Activated naive CD8-positive, alpha-beta T cell treated with anti-CD3 and anti-CD28 coated beads for 36 hours (primary cell): ENCODE measurements at regions not wholly inside any gene's neighbourhood (a gene's known extent, or its start where the extent isn't known, plus 50 kb on each side); places are given as distances from the start of the nearest gene placed in this dataset.
A peak's percentile ranks its signal among the peaks of the same experiment; 100 is the strongest.
"Not testable (repeated sequence)": the region's sequence is repeated elsewhere in the genome, so short reads cannot be mapped to it uniquely, and the experiment has no call there.

Experiments
- DNase-seq: peaks from one replicate; pipeline ENCODE4 v3.0.0; 2021
- H3K27ac Mint-ChIP-seq: one replicate; pipeline ENCODE4 v1.8.0; 2022; ENCODE audit warnings: mild to moderate bottlenecking, moderate library complexity, mixed read lengths
- H3K27me3 Mint-ChIP-seq: one replicate; pipeline ENCODE4 v1.8.0; 2022; ENCODE audit warnings: mild to moderate bottlenecking, mixed read lengths
- H3K36me3 Mint-ChIP-seq: one replicate; pipeline ENCODE4 v1.8.0; 2021; ENCODE audit warnings: mild to moderate bottlenecking, mixed read lengths
- H3K4me1 Mint-ChIP-seq: one replicate; pipeline ENCODE4 v1.8.0; 2021; ENCODE audit warnings: mixed read lengths
- H3K4me3 Mint-ChIP-seq: one replicate; pipeline ENCODE4 v1.8.0; 2022; ENCODE audit warnings: mild to moderate bottlenecking, moderate library complexity, mixed read lengths
- H3K9me3 Mint-ChIP-seq: one replicate; pipeline ENCODE4 v1.8.0; 2022; ENCODE audit warnings: mixed read lengths

- H3K4me3 Mint-ChIP-seq, H3K9me3 Mint-ChIP-seq, H3K4me1 Mint-ChIP-seq, H3K36me3 Mint-ChIP-seq, DNase-seq, H3K27ac Mint-ChIP-seq: not testable (repeated sequence)
- peaks cover 18% of the 10 kb centered on the region for H3K27me3 Mint-ChIP-seq
These were observed 87.2 kb upstream of the DCTD start for GRCh38 chr4:183004370-183004769.

- DNase-seq: no peak
- no peaks in the 10 kb centered on the region for H3K36me3 Mint-ChIP-seq
- H3K27ac Mint-ChIP-seq: no peak overlapping the region
These were observed 77.0 kb upstream of the DCTD start for GRCh38 chr4:182994171-182994570.

GRCh38 chr4:182978152-182978827 lies 61.1 kb upstream of the DCTD start:
- peaks cover 7% of the 10 kb centered on the region for H3K4me1 Mint-ChIP-seq
- DNase-seq: no peak
- H3K27me3 Mint-ChIP-seq: peaks cover 49% of the 10 kb centered on the region
- H3K9me3 Mint-ChIP-seq: no peaks in the 10 kb centered on the region
- no peak overlapping the region for H3K4me3 Mint-ChIP-seq
- H3K27ac Mint-ChIP-seq: no peak overlapping the region
- H3K36me3 Mint-ChIP-seq: no peaks in the 10 kb centered on the region

More at GRCh38 chr4:182994171-182994570, 77.0 kb upstream of the DCTD start:
- Mint-ChIP-seq H3K9me3 (peaks cover 18% of the 10 kb centered on the region), H3K4me1 (no peaks in the 10 kb centered on the region), H3K4me3 (no peak overlapping the region), H3K27me3 (peaks cover 3% of the 10 kb centered on the region)

- no peaks in the 10 kb centered on the region for H3K9me3 Mint-ChIP-seq
- H3K4me1 Mint-ChIP-seq: peaks cover 7% of the 10 kb centered on the region
- peak; percentile 14 for DNase-seq
- no peaks in the 10 kb centered on the region for H3K36me3 Mint-ChIP-seq
- peak overlapping the region; percentile 39 for H3K27ac Mint-ChIP-seq
- peaks cover 42% of the 10 kb centered on the region for H3K27me3 Mint-ChIP-seq
- H3K4me3 Mint-ChIP-seq: no peak overlapping the region
These were observed 58.6 kb upstream of the DCTD start for GRCh38 chr4:182975806-182976205.

- Mint-ChIP-seq H3K4me1 (peaks cover 7% of the 10 kb centered on the region), H3K27ac (no peak overlapping the region), H3K4me3 (no peak overlapping the region), H3K27me3 (peaks cover 47% of the 10 kb centered on the region), H3K9me3 (no peaks in the 10 kb centered on the region), H3K36me3 (no peaks in the 10 kb centered on the region)
- DNase-seq: no peak
These were observed 56.8 kb upstream of the DCTD start for GRCh38 chr4:182973941-182974340.

DNA sequence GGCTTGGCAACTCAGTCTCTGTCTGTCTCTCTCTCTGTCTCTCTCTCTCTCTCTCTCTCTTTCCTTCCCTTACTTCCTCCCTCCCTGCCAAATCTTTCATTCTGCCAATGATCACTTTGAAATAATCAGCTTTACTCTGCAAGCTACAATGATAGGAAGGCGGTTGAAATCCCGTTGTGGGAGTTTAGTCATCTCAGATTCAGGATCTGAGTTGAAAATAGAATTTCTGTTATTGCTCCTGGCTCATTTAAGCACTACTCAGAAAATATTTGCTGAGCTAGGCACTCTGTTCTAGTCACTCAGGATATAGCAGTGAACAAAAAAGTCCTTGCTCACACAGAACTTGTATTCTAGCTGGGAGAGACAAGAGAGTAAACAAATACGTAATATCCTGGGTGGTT lies 56.3 kb upstream of the DCTD start:
- no peaks in the 10 kb centered on the region for H3K9me3 Mint-ChIP-seq
- H3K36me3 Mint-ChIP-seq: no peaks in the 10 kb centered on the region

DNA sequence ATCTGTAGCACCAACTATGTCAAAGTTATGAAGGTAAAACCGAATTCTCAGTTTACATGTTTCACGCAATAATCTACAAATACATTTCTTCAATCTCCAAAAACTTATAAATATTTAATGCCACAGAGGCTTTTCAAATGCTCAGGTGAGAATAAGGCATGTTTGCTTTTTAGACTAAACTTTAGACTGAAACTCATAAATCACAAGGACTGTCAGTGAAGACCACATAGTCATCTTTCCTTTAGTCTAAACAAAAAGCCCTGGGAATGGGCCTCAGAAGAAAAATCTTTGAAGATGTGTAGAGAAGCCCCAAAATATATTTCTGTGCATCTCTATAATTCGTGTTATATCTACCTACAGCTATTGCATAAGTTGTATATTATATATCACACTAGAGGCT lies 54.5 kb upstream of the DCTD start:
- H3K4me3 Mint-ChIP-seq: no peak overlapping the region
- peaks cover 57% of the 10 kb centered on the region for H3K27me3 Mint-ChIP-seq
- H3K36me3 Mint-ChIP-seq: no peaks in the 10 kb centered on the region
- no peak for DNase-seq
- no peak overlapping the region for H3K27ac Mint-ChIP-seq
- peaks cover 4% of the 10 kb centered on the region for H3K9me3 Mint-ChIP-seq
- peaks cover 7% of the 10 kb centered on the region for H3K4me1 Mint-ChIP-seq

More for the DNA sequence above, 56.3 kb upstream of the DCTD start:
- no peak overlapping the region for H3K4me3 Mint-ChIP-seq
- DNase-seq: no peak
- H3K27ac Mint-ChIP-seq: no peak overlapping the region
- H3K27me3 Mint-ChIP-seq: peaks cover 47% of the 10 kb centered on the region
- H3K4me1 Mint-ChIP-seq: peaks cover 7% of the 10 kb centered on the region

GRCh38 chr4:182969651-182970279 lies 52.6 kb upstream of the DCTD start:
- no peaks in the 10 kb centered on the region for H3K4me1 Mint-ChIP-seq
- H3K4me3 Mint-ChIP-seq: no peak overlapping the region
- H3K9me3 Mint-ChIP-seq: peaks cover 6% of the 10 kb centered on the region
- DNase-seq: no peak
- H3K27me3 Mint-ChIP-seq: peaks cover 70% of the 10 kb centered on the region
- no peak overlapping the region for H3K27ac Mint-ChIP-seq
- no peaks in the 10 kb centered on the region for H3K36me3 Mint-ChIP-seq

DNA sequence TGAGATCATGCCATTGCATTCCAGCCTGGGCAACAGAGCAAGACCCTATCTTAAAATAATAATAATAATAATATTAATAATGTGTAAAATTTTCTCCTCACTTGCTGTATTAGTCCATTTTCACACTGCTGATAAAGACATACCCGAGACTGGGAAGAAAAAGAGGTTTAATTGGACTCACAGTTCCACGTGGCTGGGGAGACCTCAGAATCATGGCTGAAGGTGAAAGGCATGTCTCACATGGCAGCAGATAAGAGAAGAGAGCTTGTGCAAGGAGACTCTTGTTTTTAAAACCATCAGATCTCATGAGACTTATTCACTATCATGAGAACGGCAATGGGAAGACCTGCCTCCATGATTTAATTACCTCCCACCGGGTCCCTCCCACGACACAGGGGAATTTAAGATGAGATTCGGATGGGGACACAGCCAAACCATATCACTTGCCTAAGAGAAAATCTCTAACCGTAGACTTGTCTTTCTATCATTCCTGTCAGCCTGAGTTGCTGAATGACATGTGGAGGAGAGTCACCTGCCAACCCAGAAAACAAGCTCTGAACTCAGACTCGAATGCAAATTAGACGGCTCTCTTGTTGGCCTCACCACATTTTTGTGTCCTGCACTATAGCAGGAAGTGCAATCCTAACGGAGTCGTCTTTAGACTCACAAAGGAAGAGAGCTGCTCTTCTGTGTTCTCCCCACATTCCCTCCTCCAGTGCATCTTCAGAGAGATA lies 51.9 kb upstream of the DCTD start:
- no peaks in the 10 kb centered on the region for H3K4me1 Mint-ChIP-seq
- H3K9me3 Mint-ChIP-seq: peaks cover 7% of the 10 kb centered on the region
- H3K27me3 Mint-ChIP-seq: peaks cover 70% of the 10 kb centered on the region
- H3K27ac Mint-ChIP-seq: no peak overlapping the region
- H3K4me3 Mint-ChIP-seq: no peak overlapping the region
- no peaks in the 10 kb centered on the region for H3K36me3 Mint-ChIP-seq
- DNase-seq: no peak

DNA sequence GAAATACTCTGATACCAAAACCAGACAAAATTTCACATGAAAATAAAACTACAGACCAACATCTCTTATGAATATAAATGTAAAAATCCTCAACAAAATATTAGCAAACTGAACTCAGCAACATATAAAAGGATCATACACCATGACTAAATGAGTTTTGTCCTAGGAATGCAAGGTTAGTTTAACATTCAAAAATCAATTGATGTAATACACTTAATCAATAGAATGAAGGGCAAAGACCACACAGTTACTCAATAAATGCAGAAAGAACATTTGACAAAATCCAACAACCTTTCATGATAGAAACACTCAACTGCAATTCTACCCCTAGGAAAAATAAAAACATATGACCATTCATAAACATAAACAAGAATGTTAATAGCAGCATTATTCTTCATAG lies 50.2 kb upstream of the DCTD start:
- no peaks in the 10 kb centered on the region for H3K4me1 Mint-ChIP-seq
- no peak overlapping the region for H3K27ac Mint-ChIP-seq
- DNase-seq: no peak
- peaks cover 60% of the 10 kb centered on the region for H3K27me3 Mint-ChIP-seq
- H3K9me3 Mint-ChIP-seq: peaks cover 7% of the 10 kb centered on the region
- H3K36me3 Mint-ChIP-seq: no peaks in the 10 kb centered on the region
- H3K4me3 Mint-ChIP-seq: no peak overlapping the region
